Chondrocyte (in vitro differentiated cells): ENCODE measurements at regions not wholly inside any gene's neighbourhood (a gene's known extent, or its start where the extent isn't known, plus 50 kb on each side); places are given as distances from the start of the nearest gene placed in this dataset.

Experiments used
- DNase-seq: peaks from one replicate; pipeline ENCODE4 v3.0.0; 2021; ENCODE audit warnings: mixed read lengths, low spot score
- H3K27ac Mint-ChIP-seq: one replicate; pipeline ENCODE4 v1.8.0; 2021; ENCODE audit warnings: mild to moderate bottlenecking, moderate library complexity, mixed read lengths; ENCODE audit not compliant: unreplicated experiment
- H3K27me3 Mint-ChIP-seq: 2 replicates; pipeline ENCODE4 v1.8.0; 2021; ENCODE audit warnings: low read depth, mixed read lengths
- H3K36me3 Mint-ChIP-seq: 2 replicates; pipeline ENCODE4 v1.8.0; 2021; ENCODE audit warnings: low read depth, mixed read lengths
- H3K4me1 Mint-ChIP-seq: 2 replicates; pipeline ENCODE4 v1.8.0; 2021; ENCODE audit warnings: low read depth, mild to moderate bottlenecking, mixed read lengths
- H3K4me3 Mint-ChIP-seq: one replicate; pipeline ENCODE4 v1.8.0; 2021; ENCODE audit warnings: mild to moderate bottlenecking, moderate library complexity, mixed read lengths; ENCODE audit not compliant: unreplicated experiment
- H3K9me3 Mint-ChIP-seq: 2 replicates; pipeline ENCODE4 v1.8.0; 2021; ENCODE audit warnings: low read depth, mixed read lengths
- CTCF ChIP-seq: fragments of 200-600 bp; sonication (generic); IDR thresholded peaks from 2 replicates; pipeline ENCODE4 v1.5.0; 2021; ENCODE audit warnings: antibody characterized with exemption, mild to moderate bottlenecking, moderate library complexity

GRCh38 chr11:26131406-26131805 lies 200.5 kb upstream of the ANO3 start:
- Mint-ChIP-seq H3K27ac (no peak overlapping the region), H3K27me3 (peaks cover 2% of the 10 kb centered on the region), H3K36me3 (no peaks in the 10 kb centered on the region), H3K4me3 (no peak overlapping the region), H3K4me1 (no peaks in the 10 kb centered on the region), H3K9me3 (peaks cover 4% of the 10 kb centered on the region)
- DNase-seq: no peak
- no peak for TF ChIP-seq CTCF

- Mint-ChIP-seq H3K4me1 (no peaks in the 10 kb centered on the region), H3K9me3 (peaks cover 3% of the 10 kb centered on the region), H3K4me3 (no peak overlapping the region), H3K36me3 (no peaks in the 10 kb centered on the region), H3K27me3 (peaks cover 2% of the 10 kb centered on the region), H3K27ac (no peak overlapping the region)
- TF ChIP-seq CTCF: no peak
- DNase-seq: no peak
Measured at GRCh38 chr11:26134053-26134452, 197.9 kb upstream of the ANO3 start.

- Mint-ChIP-seq H3K36me3 (no peaks in the 10 kb centered on the region), H3K4me3 (no peak overlapping the region), H3K9me3 (no peaks in the 10 kb centered on the region), H3K4me1 (no peaks in the 10 kb centered on the region), H3K27me3 (peaks cover 2% of the 10 kb centered on the region), H3K27ac (no peak overlapping the region)
- peak; percentile 60 for TF ChIP-seq CTCF
- no peak for DNase-seq
Measured at GRCh38 chr11:26134481-26135355, 197.2 kb upstream of the ANO3 start.

GRCh38 chr11:26137651-26138050 lies 194.3 kb upstream of the ANO3 start:
- DNase-seq: no peak
- Mint-ChIP-seq H3K36me3 (no peaks in the 10 kb centered on the region), H3K4me3 (no peak overlapping the region), H3K27ac (no peak overlapping the region), H3K27me3 (peaks cover 2% of the 10 kb centered on the region), H3K4me1 (no peaks in the 10 kb centered on the region), H3K9me3 (no peaks in the 10 kb centered on the region)
- no peak for TF ChIP-seq CTCF

- Mint-ChIP-seq H3K27me3 (no peaks in the 10 kb centered on the region), H3K36me3 (no peaks in the 10 kb centered on the region), H3K4me1 (peaks cover 5% of the 10 kb centered on the region), H3K27ac (no peak overlapping the region), H3K9me3 (no peaks in the 10 kb centered on the region), H3K4me3 (no peak overlapping the region)
- TF ChIP-seq CTCF: no peak
- no peak for DNase-seq
Measured at GRCh38 chr11:26142891-26143290, 189.0 kb upstream of the ANO3 start.
